ENCODE measurements at regions not wholly inside any gene's neighbourhood (a gene's known extent, or its start where the extent isn't known, plus 50 kb on each side); places are given as distances from the start of the nearest gene placed in this dataset.

- H3K4me1 ChIP-seq (ENCODE audit: control insufficient read depth in 1 of 2, low read depth in 2 of 2), result no peaks in the 10 kb centered on the region
- no peaks in the 10 kb centered on the region for H3K36me3 ChIP-seq
- H3K27ac ChIP-seq, result no peak overlapping the region
- H3K27me3 ChIP-seq (replicated peaks; ENCODE audit: insufficient read depth), result no peaks in the 10 kb centered on the region
- H3K4me3 ChIP-seq, result no peak overlapping the region
- TF ChIP-seq CTCF (IDR thresholded peaks at IDR 0.05), result no peak
- H3K9me3 ChIP-seq, result no peaks in the 10 kb centered on the region
- ATAC-seq (ENCODE audit: insufficient number of reproducible peaks, low FRiP score, low read depth) (no peak), DNase-seq (ENCODE audit: low spot score) (no peak)
These were observed 116.2 kb downstream of the NSUN3 start for GRCh38 chr3:94179059-94179458.

- no peaks in the 10 kb centered on the region for H3K36me3 ChIP-seq
- no peaks in the 10 kb centered on the region for H3K4me1 ChIP-seq (ENCODE audit: control insufficient read depth in 1 of 2, low read depth in 2 of 2)
- no peak for TF ChIP-seq CTCF (IDR thresholded peaks at IDR 0.05)
- no peak overlapping the region for H3K4me3 ChIP-seq
- H3K27me3 ChIP-seq (replicated peaks; ENCODE audit: insufficient read depth), result no peaks in the 10 kb centered on the region
- no peaks in the 10 kb centered on the region for H3K9me3 ChIP-seq
- DNase-seq (ENCODE audit: low spot score) (no peak), ATAC-seq (ENCODE audit: insufficient number of reproducible peaks, low FRiP score, low read depth) (no peak)
- no peak overlapping the region for H3K27ac ChIP-seq
These were observed 120.7 kb downstream of the NSUN3 start for GRCh38 chr3:94183551-94183950.

GRCh38 chr3:94184781-94185180, 121.9 kb downstream of the NSUN3 start:
- Histone ChIP-seq H3K27me3 (replicated peaks; ENCODE audit: insufficient read depth) (no peaks in the 10 kb centered on the region), H3K36me3 (no peaks in the 10 kb centered on the region), H3K4me3 (no peak overlapping the region), H3K4me1 (ENCODE audit: control insufficient read depth in 1 of 2, low read depth in 2 of 2) (no peaks in the 10 kb centered on the region), H3K27ac (no peak overlapping the region), H3K9me3 (no peaks in the 10 kb centered on the region)
- TF ChIP-seq CTCF (IDR thresholded peaks at IDR 0.05), result no peak
- ATAC-seq (ENCODE audit: insufficient number of reproducible peaks, low FRiP score, low read depth) (no peak), DNase-seq (ENCODE audit: low spot score) (no peak)

- ATAC-seq (ENCODE audit: insufficient number of reproducible peaks, low FRiP score, low read depth), result no peak
- no peak overlapping the region for H3K27ac ChIP-seq
- no peak for TF ChIP-seq CTCF (IDR thresholded peaks at IDR 0.05)
- no peak overlapping the region for H3K4me3 ChIP-seq
- no peaks in the 10 kb centered on the region for H3K27me3 ChIP-seq (replicated peaks; ENCODE audit: insufficient read depth)
- no peaks in the 10 kb centered on the region for H3K9me3 ChIP-seq
- H3K4me1 ChIP-seq (ENCODE audit: control insufficient read depth in 1 of 2, low read depth in 2 of 2), result no peaks in the 10 kb centered on the region
- no peaks in the 10 kb centered on the region for H3K36me3 ChIP-seq
- no peak for DNase-seq (ENCODE audit: low spot score)
These were observed 122.9 kb downstream of the NSUN3 start for GRCh38 chr3:94185753-94186152.

GRCh38 chr3:94187697-94188096, 124.8 kb downstream of the NSUN3 start:
- TF ChIP-seq CTCF (IDR thresholded peaks at IDR 0.05), result no peak
- Histone ChIP-seq H3K4me3 (no peak overlapping the region), H3K36me3 (no peaks in the 10 kb centered on the region), H3K27ac (no peak overlapping the region), H3K4me1 (ENCODE audit: control insufficient read depth in 1 of 2, low read depth in 2 of 2) (no peaks in the 10 kb centered on the region), H3K9me3 (no peaks in the 10 kb centered on the region), H3K27me3 (replicated peaks; ENCODE audit: insufficient read depth) (no peaks in the 10 kb centered on the region)
- DNase-seq (ENCODE audit: low spot score) (no peak), ATAC-seq (ENCODE audit: insufficient number of reproducible peaks, low FRiP score, low read depth) (no peak)
